GM10266 (cell line): ENCODE measurements at regions not wholly inside any gene's neighbourhood (a gene's known extent, or its start where the extent isn't known, plus 50 kb on each side); places are given as distances from the start of the nearest gene placed in this dataset.

Experiments used
- DNase-seq: peaks from one replicate; pipeline ENCODE4 v3.0.0; 2012; ENCODE audit errors: extremely low spot score
- CTCF ChIP-seq: IDR thresholded peaks from 2 replicates; pipeline ENCODE4 v1.5.1; 2012; ENCODE audit warnings: mild to moderate bottlenecking, low read depth; ENCODE audit not compliant: control insufficient read depth, insufficient read depth; ENCODE audit errors: missing control alignments

GRCh38 chr18:46246101-46246500, 141.9 kb downstream of the HAUS1 start:
- DNase-seq, result no peak
- no peak for TF ChIP-seq CTCF

- no peak for TF ChIP-seq CTCF
- no peak for DNase-seq
These were observed 143.8 kb downstream of the HAUS1 start for GRCh38 chr18:46247942-46248341.

GRCh38 chr18:46250084-46250811, 146.1 kb downstream of the HAUS1 start:
- no peak for TF ChIP-seq CTCF
- DNase-seq, result peak; percentile 72

GRCh38 chr18:46250812-46251173, 146.6 kb downstream of the HAUS1 start:
- no peak for DNase-seq
- TF ChIP-seq CTCF, result no peak

- DNase-seq, result no peak
- no peak for TF ChIP-seq CTCF
These were observed 148.6 kb downstream of the HAUS1 start for GRCh38 chr18:46252759-46253158.

- no peak for TF ChIP-seq CTCF
- no peak for DNase-seq
These were observed 149.3 kb downstream of the HAUS1 start for GRCh38 chr18:46253498-46253897.

- no peak for TF ChIP-seq CTCF
- DNase-seq, result no peak
These were observed 151.9 kb downstream of the HAUS1 start for GRCh38 chr18:46256078-46256477.
